Amygdala (tissue), 56 donors: ENCODE measurements at regions not wholly inside any gene's neighbourhood (a gene's known extent, or its start where the extent isn't known, plus 50 kb on each side); places are given as distances from the start of the nearest gene placed in this dataset.

Experiments used
- DNase-seq, 56 donors: peaks; one replicate each; lab custom pipeline; 2025; lab: John Stamatoyannopoulos, UW

DNA sequence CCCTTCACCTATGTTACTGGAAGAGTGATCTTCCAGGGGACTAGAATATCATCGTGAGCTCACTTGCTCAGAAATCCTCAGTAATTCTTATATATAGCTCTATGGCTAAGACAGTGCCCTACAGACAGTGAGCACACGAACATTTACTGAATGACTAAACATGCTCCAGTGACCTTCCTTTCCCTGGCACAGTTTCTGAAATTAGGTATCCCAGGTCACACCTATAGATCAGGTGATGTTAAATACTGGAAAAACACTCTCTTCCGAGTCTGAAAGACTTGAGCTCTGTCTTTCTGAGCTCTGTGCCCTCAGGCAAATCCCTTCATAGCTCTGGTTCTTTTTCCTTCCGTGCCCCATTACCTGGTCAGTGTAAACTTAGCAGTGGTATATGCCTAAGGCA lies 239.4 kb upstream of the LRIG1 start:
- DNase-seq: no peak

GRCh38 chr3:66744521-66744920 lies 243.7 kb upstream of the LRIG1 start:
- DNase-seq: no peak

GRCh38 chr3:66744986-66745385 lies 244.2 kb upstream of the LRIG1 start:
- DNase-seq: no peak

DNA sequence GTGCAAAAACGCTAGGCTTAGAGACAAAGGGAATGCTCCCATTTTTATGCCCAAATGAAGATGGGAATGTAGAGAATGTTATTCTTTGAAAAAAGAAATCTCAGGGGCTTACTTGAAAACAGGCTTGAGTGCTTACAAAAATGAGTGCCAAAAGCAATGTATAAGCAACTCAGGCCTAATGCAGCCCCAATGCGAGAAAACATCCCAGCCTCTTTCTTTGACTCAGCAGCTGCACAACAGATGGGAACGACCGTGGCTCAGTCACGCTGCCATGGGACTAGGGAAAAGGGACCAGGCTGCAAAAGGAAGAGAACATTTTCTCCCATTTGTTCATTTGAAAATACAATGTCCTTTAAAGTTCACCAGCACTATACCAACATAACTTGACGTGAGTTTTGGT lies 246.4 kb upstream of the LRIG1 start:
- DNase-seq: no peak

DNA sequence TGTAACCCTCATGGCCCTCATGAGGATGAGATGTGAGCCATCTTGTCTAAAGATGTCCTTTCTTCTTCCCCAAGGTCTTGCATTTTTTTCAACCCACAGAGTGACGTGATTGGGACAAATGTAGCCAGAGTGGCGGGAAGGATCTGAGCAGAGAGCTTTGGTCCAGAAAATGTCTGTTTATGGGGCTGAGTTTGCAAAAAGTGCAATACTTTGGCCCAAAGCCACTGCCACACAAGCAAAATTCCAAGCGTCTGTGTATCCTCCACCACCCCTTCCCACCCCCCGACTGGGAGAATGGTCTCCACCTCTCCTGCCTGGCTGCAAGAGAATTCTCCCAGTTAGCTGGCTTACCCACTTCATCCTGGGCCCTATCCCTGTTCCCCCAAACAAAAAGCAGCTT lies 246.9 kb upstream of the LRIG1 start:
- DNase-seq: no peak

GRCh38 chr3:66748175-66748876 lies 247.5 kb upstream of the LRIG1 start:
- DNase-seq: no peak

DNA sequence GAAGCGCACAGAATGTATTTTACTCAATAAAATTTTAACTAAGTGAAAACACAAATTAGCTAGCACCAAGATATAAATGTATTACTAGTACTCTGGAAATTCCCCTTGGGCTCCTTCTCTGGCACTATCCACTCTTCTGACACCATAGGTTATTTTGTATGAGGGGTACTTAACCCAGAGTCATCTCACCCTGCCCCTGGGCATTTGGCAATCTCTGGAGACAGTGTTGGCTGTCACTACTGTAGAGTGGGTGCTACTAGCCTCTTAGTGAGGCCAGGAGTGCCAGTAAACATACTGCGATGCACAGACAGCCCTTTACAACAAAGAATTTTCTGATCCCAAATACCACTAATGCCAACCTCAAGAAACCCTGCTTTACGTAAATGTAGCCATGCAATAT lies 246.3 kb upstream of the KBTBD8 start:
- DNase-seq: no peak

- DNase-seq: no peak
Measured at GRCh38 chr3:66753670-66754069, 244.4 kb upstream of the KBTBD8 start.

DNA sequence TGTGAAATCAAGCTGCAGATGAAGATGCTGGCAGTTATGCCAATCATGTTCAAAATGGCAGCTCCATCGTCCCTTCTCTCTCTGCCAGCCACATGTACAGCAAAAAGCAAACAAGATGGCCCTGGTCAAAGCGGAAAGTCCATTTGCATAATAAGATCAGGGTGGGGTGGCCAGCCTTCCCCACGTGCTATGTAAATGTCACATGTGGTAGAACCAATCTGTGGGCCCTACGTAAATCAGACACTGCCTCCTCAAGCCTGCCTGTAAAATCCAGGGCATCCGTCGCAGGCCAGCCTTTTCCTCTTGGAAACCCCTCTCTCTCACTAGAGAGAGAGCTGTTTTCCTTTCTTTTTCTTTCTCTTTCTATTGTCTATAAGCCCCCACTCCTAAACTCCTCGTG lies 243.5 kb upstream of the KBTBD8 start:
- DNase-seq: no peak

GRCh38 chr3:66755924-66756323 lies 242.2 kb upstream of the KBTBD8 start:
- DNase-seq: no peak

GRCh38 chr3:66756468-66757036 lies 241.6 kb upstream of the KBTBD8 start:
- DNase-seq: no peak

DNA sequence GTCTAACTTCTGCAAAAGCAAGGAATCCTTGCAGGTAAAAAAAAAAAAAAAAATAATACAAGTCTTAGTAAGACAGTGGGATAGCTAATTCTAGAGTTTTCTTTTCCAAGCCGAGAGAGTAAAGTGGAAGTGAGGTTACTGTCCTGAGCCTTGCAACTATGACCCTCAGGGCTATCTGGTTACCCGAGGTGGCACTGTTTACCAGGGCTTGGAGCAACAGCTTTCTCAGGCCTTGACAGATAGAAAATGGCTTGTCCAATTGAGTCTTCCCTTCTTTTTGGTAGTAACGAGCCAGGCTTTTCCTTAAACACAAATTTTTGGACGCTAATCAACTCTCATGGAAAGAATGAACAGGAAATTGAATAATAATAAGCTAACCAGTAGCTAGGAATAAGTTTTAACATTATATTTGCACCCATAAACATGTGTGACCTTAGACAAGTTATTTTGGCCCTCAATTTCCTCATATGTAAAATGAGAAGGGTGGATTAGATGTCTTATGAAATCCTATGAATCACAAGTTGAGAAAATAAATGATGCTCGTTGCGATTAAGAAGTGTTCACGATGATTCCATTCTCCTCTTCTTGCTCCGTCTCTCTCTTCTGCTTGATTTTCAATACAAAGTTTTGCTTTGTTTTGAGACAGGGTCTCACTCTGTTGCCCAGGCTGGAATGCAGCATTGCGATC lies 236.9 kb upstream of the KBTBD8 start:
- DNase-seq: no peak

DNA sequence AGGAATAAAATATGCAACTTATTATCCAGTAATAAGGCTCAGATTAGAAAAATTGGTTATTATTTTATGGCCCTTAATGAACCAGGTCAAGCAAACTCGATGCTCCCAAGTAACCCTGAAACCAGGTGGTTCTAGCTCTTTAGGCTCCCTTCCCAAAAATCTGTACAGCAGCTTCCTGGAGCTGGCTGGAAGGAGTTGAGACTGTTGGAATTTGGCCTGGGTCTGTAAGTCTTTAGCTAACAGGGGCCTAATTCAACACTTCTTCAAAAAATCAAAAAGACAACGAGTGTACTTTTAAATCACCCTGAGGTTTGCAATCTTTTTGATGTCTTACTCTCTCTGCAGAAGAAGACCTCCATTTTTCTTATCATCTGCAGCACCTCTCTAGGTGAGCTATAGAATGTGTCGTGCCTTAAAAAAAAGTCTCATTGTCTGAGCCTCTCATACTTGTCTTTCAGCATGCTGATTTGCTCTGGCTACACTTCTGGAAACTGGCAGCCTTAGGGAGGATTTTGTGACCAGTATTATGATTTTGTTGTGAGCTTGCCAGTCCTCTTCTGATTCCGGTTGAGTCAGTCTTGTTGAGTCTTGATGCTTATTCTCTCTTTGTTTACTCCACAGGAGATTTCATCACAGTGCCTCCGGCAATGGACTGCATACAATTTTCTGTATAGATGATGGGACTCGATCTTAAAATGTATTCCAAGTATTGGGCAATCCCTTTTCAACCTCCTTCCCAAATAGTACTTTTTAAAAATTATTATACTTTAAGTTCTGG lies 235.0 kb upstream of the KBTBD8 start:
- DNase-seq: peak in 10 of 56 donors; percentile 1 to 19 (median 11)

- no peak for DNase-seq
Measured at GRCh38 chr3:66778107-66778506, 220.0 kb upstream of the KBTBD8 start.

DNA sequence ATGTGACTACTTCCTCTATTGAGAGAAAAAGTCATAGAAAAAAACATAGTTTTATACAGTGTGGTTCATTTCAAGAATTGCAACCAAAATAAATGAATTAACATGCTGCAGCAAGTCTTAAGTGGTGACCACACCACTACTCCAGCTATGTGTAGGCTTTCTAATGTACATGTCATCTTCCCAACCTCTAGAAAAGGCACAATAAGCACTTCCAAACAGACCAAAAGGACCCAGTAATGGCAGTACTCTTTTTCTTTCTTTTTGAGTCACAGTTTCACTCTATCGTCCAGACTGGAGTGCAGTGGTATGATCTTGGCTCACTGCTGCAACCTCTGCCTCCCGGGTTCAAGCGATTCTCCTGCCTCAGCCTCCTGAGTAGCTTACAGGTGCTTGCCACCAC lies 219.3 kb upstream of the KBTBD8 start:
- no peak for DNase-seq

DNA sequence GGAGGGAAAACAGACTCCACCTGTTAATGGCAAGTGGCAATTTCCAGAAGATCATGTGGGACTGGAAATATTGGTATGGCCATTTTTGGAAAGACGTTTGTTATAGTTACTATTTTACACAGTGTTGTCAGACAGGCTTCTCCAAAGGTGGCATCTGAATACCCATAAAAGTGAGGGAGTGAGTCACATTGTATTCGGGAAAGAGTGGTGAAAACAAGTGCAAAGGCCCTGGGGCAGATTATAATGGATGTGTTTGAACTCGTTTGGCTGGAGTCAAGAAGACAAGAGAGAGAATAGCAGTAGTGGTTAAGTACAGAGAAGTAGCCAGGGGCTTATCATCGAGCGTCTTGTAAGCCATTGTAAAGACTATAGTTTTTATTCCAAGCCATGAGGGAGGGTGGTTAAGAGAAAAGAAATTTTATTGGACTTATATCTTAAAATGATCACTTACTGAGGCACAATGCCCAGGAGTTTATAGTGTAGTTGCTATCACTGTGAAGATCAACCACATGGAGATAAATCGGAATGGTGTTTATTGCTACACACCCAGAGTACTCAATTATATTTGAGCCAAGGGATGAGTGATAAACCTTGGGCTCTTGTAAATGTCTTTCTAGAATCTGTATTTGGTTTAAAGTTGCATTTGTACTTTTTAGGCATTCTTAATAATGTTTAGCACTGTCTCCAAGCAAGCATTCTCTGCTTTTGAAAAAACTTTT lies 212.8 kb upstream of the KBTBD8 start:
- no peak for DNase-seq

DNA sequence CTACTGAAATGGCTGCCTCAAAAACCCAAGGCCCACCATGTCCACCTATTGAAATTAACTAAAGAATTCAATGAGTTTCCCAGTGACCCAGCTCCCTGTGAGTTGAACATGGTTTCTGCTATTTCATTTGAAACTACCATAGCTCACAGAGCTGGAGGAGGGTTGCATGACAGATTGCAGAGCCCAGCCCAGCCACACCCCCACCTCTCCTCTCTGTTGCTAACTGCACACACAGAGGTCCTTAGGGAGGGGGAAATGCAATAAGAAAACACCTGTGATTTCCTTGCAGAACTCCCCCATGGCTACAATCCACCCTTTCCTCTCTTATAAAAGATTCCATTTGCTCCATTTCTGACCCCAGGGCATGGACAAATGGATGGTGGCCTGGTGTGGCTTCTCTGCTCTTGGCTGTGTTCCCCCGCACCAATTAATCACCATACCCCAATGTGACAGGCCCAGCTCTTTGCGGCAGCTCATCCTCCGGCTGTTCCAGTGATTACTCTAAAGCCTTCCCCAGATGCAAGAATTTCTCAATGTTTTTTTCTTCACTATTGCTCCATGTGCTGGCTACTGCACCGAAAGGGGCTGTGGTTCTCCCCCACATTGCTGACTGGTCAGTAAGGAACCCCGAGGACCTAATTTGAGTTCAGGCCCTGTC lies 208.4 kb upstream of the KBTBD8 start:
- DNase-seq: no peak

DNA sequence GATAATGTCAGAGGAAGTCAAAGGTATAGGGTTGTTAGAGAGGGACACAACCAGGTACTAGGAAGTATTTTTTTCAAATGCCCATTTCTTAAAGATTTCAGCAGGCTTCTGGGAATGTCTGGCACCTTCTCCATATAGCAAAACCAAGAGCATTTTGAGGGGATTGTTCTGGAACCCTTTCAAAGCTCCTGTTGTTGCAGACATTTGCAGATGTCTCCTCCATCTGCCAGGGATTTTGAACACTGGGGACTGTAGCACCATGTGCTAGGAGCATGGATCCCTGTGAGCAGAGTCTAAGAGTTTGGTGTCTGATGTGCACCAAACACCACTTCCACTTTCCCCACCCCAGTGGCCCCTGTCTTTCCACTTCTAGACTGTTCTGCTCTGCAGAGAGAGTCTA lies 206.0 kb upstream of the KBTBD8 start:
- no peak for DNase-seq

- DNase-seq: no peak
Measured at GRCh38 chr3:66795365-66795764, 202.7 kb upstream of the KBTBD8 start.

DNA sequence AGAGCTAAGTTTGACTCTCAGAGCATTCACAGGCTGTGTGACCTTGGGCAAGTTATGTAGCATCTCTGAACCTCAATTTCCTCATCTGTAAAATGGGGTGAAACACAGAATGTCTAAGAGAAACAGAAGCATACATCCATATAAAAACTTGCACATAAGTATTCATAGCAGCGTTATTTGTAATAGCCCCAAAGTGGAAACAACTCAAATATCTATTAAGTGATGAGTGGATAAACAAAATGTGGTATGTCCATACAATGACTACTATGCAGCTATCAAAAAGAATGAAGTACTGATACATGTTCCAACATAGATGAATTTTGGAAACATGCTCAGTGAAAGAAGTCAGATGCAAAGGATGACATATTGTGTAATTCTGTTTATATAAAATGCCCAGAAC lies 201.8 kb upstream of the KBTBD8 start:
- DNase-seq: no peak
